Body of pancreas (tissue), 4 donors: ENCODE measurements at regions not wholly inside any gene's neighbourhood (a gene's known extent, or its start where the extent isn't known, plus 50 kb on each side); places are given as distances from the start of the nearest gene placed in this dataset.

Experiments used
- CTCF ChIP-seq, 7 experiments: fragments of 450-650 bp in 4 of 7; fragments of 200-600 bp in 3 of 7; sonication (generic) in 3 of 7; IDR thresholded peaks; one replicate each; pipeline ENCODE4 v1.5.1; 2016 to 2019; ENCODE audit warnings: antibody characterized with exemption in 7 of 7
- POLR2A ChIP-seq, 3 donors: fragments of 450-650 bp; IDR thresholded peaks; one replicate each; pipeline ENCODE4 v1.6.1; 2016; ENCODE audit warnings: antibody characterized with exemption in 3 of 3, mild to moderate bottlenecking in 2 of 3

- TF ChIP-seq POLR2A (IDR thresholded peaks at IDR 0.05) (no peak), CTCF (IDR thresholded peaks at IDR 0.05) (no peak)
Measured at GRCh38 chr3:148369381-148369780, 328.3 kb upstream of the AGTR1 start.
